Ovary (tissue), 7 donors: ENCODE measurements at regions not wholly inside any gene's neighbourhood (a gene's known extent, or its start where the extent isn't known, plus 50 kb on each side); places are given as distances from the start of the nearest gene placed in this dataset.

ENCODE experiments used
- DNase-seq, 5 donors: peaks; one replicate each; pipeline ENCODE4 v3.0.0-alpha.2; 2019 to 2020
- H3K27ac ChIP-seq, 2 donors: fragments of 200-600 bp; one replicate each; pipeline versions ENCODE4 v1.5.1 to v1.8.0; 2019 to 2022
- H3K27me3 ChIP-seq: fragments of 200-600 bp; one replicate; pipeline ENCODE4 v1.8.0; 2022
- H3K36me3 ChIP-seq: fragments of 200-600 bp; sonication (generic); one replicate; pipeline ENCODE4 v1.5.1; 2019
- H3K4me1 ChIP-seq: one replicate; pipeline ENCODE4 v1.8.1; 2013; ENCODE audit warnings: mild to moderate bottlenecking, moderate library complexity; ENCODE audit not compliant: insufficient read depth
- H3K4me3 ChIP-seq: fragments of 200-600 bp; sonication (generic); one replicate; pipeline ENCODE4 v1.5.1; 2017
- H3K9me3 ChIP-seq, 2 donors: fragments of 200-600 bp in 1 of 2; sonication (generic) in 1 of 2; one replicate each; pipeline versions ENCODE4 v1.5.1 to v1.8.1; 2013 to 2019; ENCODE audit warnings: mild to moderate bottlenecking in 1 of 2, moderate library complexity in 1 of 2
- CTCF ChIP-seq, 3 donors: fragments of 450-650 bp in 2 of 3; fragments of 200-600 bp in 1 of 3; IDR thresholded peaks; one replicate each; pipeline versions ENCODE4 v1.5.1 to v1.8.0; 2016 to 2022; ENCODE audit warnings: antibody characterized with exemption in 3 of 3, mild to moderate bottlenecking in 1 of 3
- EP300 ChIP-seq: sonication (generic); formaldehyde crosslinking; IDR thresholded peaks from one replicate; pipeline ENCODE4 v1.6.1; 2017; ENCODE audit warnings: antibody characterized with exemption
- POLR2A ChIP-seq: fragments of 450-650 bp; IDR thresholded peaks from one replicate; pipeline ENCODE4 v1.6.1; 2017; ENCODE audit warnings: antibody characterized with exemption, mild to moderate bottlenecking, moderate library complexity
- WGBS, 3 donors: extraction: QIAGEN DNeasy Blood & Tissue Kit in 1 of 3; methylation state at CpG; one replicate each; pipeline versions ENCODE4 v1.1.5 to v1.1.7; 2013 to 2017; 5-methylcytosine and 5-hydroxymethylcytosine counted together
- intact Hi-C, 4 donors: fragments of 100-400 bp; cut with DNase I; formaldehyde crosslinking; loops; one replicate each; pipeline versions ENCODE4 v1.11.0 to v1.15.1; 2022 to 2023
- donor health status: DM: no; HTN: no; CAD: no; lungs with moderate emphysema.
- donor health status: DM: no; HTN: no; CAD: no.
- donor health status: Bipolar disorder and iron deficiency.
- donor health status: DM: no; HTN: no; CAD: no.
- donor health status: DM: yes; HTN: yes; CAD: no.

DNA sequence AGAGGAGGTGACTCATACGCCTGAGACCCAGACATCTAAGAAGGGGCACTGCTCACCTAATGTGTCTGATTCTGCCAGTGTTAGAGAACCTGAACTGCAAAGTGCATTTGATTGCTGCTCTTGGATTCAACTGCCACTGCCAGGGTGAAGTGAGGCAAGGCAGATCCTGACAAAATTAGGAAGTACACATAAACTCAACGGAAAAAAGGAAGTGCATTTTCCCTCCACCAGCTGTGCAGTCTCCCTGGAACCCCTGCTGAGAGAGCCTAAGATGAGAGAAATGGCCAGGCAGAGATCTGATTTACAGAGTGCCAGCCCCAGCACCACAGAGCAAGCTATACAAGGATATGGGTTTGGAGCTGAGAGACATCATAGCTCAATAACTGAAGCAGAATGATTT lies 215.3 kb downstream of the SEC23A start:
- intact Hi-C loops, result no loop called here
- TF ChIP-seq CTCF (IDR thresholded peaks at IDR 0.05) (no peak), POLR2A (no peak), EP300 (no peak)

GRCh38 chr14:38884109-38884508 lies 218.9 kb downstream of the SEC23A start:
- intact Hi-C loops, result no loop called here
- no peak overlapping the region for H3K4me3 ChIP-seq
- H3K36me3 ChIP-seq, result no peaks in the 10 kb centered on the region
- no peaks in the 10 kb centered on the region for H3K4me1 ChIP-seq
- no peak for DNase-seq
- TF ChIP-seq POLR2A (no peak), EP300 (no peak), CTCF (IDR thresholded peaks at IDR 0.05) (no peak)
- no peaks in the 10 kb centered on the region for H3K27me3 ChIP-seq
- H3K9me3 ChIP-seq, result no peaks in the 10 kb centered on the region
- no peak overlapping the region for H3K27ac ChIP-seq

More for the DNA sequence above, 215.3 kb downstream of the SEC23A start:
- DNase-seq, result no peak
- no peaks in the 10 kb centered on the region for H3K4me1 ChIP-seq
- H3K9me3 ChIP-seq, result no peaks in the 10 kb centered on the region
- no peak overlapping the region for H3K4me3 ChIP-seq
- 63 to 72% (median 68%) methylated on average over 2 of the region's 2 CpGs for WGBS, 3 donors
- H3K36me3 ChIP-seq, result no peaks in the 10 kb centered on the region
- H3K27me3 ChIP-seq, result no peaks in the 10 kb centered on the region
- H3K27ac ChIP-seq, result no peak overlapping the region

GRCh38 chr14:38883127-38883526 lies 219.9 kb downstream of the SEC23A start:
- Histone ChIP-seq H3K27me3 (no peaks in the 10 kb centered on the region), H3K9me3 (no peaks in the 10 kb centered on the region), H3K4me3 (no peak overlapping the region), H3K36me3 (no peaks in the 10 kb centered on the region), H3K4me1 (no peaks in the 10 kb centered on the region), H3K27ac (no peak overlapping the region)
- DNase-seq, result no peak
- 83 to 88% (median 86%) methylated on average over 3 of the region's 3 CpGs for WGBS, 3 donors
- TF ChIP-seq POLR2A (no peak), EP300 (no peak), CTCF (IDR thresholded peaks at IDR 0.05) (no peak)
- intact Hi-C loops, result no loop called here

GRCh38 chr14:38882533-38882932 lies 220.5 kb downstream of the SEC23A start:
- Histone ChIP-seq H3K27me3 (no peaks in the 10 kb centered on the region), H3K4me3 (no peak overlapping the region), H3K4me1 (no peaks in the 10 kb centered on the region), H3K36me3 (no peaks in the 10 kb centered on the region), H3K9me3 (no peaks in the 10 kb centered on the region), H3K27ac (no peak overlapping the region)
- no peak for DNase-seq
- intact Hi-C loops, result no loop called here
- TF ChIP-seq CTCF (IDR thresholded peaks at IDR 0.05) (no peak), POLR2A (no peak), EP300 (no peak)
